Right ventricle myocardium superior (tissue), 1 donor: ENCODE measurements at regions not wholly inside any gene's neighbourhood (a gene's known extent, or its start where the extent isn't known, plus 50 kb on each side); places are given as distances from the start of the nearest gene placed in this dataset.
"Not testable (repeated sequence)": the region's sequence is repeated elsewhere in the genome, so short reads cannot be mapped to it uniquely, and the experiment has no call there.

Source experiments
- ATAC-seq: fragments of 200-7000 bp; cut with Tn5 transposase; one replicate; pipeline ENCODE4 v1.9.1; 2020; ENCODE audit warnings: mild to moderate bottlenecking; ENCODE audit not compliant: poor library complexity
- DNase-seq: peaks from one replicate; pipeline ENCODE4 v3.0.0-alpha.2; 2020
- intact Hi-C: fragments of 100-400 bp; cut with DNase I; formaldehyde crosslinking; loops from one replicate; pipeline ENCODE4 v1.11.2; 2022
- donor health status: DM: no; HTN: yes; CAD: no; lungs with severe emphysema.

DNA sequence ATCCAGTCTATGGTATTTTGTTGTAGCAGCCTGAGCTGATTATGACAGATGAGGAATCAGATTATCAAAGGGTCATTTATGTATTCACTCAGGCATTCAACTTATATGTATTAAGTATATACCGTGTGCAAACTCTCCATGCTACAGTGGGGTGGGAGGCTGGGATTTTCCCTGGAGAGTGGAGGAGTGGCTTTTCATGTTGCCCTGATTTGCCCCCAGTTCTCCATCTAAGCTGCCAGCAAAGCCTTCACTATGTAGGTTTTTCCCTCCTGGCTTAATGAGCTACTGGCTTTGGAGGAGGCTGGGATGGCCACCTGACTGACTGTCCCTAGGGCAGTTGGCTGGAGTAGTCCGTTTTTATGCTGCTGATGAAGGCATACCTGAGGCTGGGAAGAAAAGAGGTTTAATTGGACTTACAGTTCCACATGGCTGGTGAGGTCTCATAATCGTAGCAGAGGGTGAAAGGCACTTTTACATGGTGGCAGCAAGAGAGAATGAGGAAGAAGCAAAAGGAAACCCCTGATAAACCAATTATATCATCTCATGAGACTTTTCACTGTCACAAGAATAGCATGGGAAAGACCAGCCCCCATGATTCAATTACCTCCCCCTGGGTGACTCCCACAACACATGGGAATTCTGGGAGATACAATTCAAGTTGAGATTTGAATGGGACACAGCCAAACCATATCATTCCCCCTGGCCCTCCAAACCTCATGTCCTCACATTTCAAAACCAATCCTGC lies 253.9 kb downstream of the RPLP1 start:
- DNase-seq (no peak), ATAC-seq (no peak)
- intact Hi-C loops = no loop called here

DNA sequence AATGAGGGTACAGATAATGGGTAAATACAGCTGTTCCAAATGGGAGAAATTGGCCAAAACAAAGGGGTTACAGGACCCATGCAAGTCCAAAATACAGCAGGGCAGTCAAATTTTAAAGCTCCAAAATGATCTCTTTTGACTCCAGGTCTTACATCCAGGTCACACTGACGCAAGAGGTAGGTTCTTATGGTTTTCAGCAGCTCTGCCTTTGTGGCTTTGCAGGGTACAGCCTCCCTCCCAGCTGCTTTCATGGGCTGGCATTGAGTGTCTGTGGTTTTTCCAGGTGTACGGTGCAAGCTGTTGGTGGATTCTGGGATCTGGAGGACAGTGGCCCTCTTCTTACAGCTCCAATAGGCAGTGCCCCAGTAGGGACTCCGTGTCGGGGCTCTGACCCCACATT lies 254.6 kb downstream of the RPLP1 start:
- DNase-seq, ATAC-seq, intact Hi-C loops: not testable (repeated sequence)

- DNase-seq, ATAC-seq, intact Hi-C loops: not testable (repeated sequence)
Observed at GRCh38 chr15:69708436-69709122, 256.0 kb downstream of the RPLP1 start.

GRCh38 chr15:69712991-69713390 lies 260.4 kb downstream of the RPLP1 start:
- ATAC-seq (no peak), DNase-seq (no peak)
- intact Hi-C loops = no loop called here

DNA sequence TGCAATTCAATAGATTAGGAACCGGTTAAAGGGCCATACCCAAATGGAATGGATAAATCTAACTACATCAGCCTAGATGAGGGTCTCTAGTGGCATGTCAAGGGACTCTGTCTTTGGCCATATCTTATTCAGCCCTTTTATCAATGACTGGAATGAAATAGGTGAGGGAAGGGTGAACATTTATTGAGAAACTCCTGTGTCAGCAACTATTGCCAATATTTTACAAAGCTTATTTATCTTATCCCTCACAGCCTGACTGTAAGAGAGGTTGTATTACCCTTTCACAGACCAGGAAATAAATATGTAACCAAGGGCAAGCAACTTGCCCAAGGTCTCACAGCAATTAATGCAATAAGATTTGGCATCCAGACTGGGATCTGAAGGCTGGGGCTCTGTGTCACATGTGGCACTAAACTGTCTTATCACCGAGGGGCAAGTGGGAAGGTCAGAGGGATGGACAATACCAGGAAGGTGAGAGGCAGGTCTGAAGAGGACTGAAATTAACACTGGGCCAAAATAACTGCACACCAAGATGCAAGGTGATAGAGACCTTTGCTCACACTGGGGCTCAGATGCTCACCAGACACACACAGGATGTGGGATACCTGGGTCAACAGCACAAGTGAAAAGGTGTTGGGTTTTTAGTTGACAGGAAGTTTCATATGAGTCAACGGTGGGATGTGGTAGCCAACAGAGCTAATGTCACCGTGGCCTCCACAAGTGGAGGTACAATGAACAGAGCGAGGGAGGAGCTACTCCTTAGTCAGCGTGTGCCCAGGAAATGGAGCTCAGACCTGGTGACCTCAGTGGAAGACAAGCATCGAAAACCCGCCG lies 261.3 kb downstream of the RPLP1 start:
- ATAC-seq (no peak), DNase-seq (no peak)
- intact Hi-C loops = no loop called here

DNA sequence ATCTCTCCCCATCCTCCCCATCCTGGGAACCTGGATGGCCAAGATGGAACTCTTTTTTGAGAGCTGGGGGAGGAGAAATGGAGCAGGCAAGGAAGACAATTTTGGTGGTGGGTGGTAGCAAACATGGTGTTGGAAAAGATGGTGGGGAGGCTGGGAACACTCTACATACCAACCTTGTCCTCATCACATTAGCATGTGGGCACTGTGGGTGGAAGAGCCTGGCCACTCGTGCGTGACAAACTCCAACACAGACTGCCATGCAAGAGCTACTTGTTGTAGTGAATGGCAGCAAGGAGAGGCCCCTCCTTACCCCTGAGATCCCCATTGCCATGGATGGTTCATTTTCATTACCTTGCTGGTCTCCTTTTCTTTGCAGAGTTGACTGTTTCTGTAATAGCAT lies 262.6 kb downstream of the RPLP1 start:
- no peak for ATAC-seq
- intact Hi-C loops = no loop called here
- DNase-seq = no peak

DNA sequence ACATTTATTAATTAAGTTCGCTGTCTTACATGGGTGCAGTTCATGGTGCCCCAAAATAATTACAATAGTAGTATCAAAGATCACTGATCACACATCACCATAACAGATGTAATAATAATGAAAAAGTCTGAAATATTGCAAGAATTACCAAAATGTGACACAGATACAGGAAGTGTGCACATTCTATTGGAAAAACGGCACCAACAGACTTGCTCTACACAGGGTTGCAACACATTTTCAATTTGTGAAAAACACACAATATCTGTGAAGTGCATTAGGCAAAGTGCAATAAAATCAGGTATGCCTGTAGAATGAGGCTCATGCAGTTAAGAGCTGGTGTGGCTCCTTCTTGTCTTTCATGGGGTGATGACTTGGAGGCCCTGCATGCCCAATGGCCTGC lies 265.8 kb downstream of the RPLP1 start:
- no peak for DNase-seq

GRCh38 chr15:69718916-69719315 lies 266.3 kb downstream of the RPLP1 start:
- intact Hi-C loops = no loop called here
- peak; percentile 57 for ATAC-seq
- no peak for DNase-seq

More for the DNA sequence above, 265.8 kb downstream of the RPLP1 start:
- ATAC-seq = no peak
- intact Hi-C loops = no loop called here

- intact Hi-C loops = no loop called here
- ATAC-seq = no peak
- DNase-seq = no peak
Observed at GRCh38 chr15:69719527-69720240, 267.1 kb downstream of the RPLP1 start.

DNA sequence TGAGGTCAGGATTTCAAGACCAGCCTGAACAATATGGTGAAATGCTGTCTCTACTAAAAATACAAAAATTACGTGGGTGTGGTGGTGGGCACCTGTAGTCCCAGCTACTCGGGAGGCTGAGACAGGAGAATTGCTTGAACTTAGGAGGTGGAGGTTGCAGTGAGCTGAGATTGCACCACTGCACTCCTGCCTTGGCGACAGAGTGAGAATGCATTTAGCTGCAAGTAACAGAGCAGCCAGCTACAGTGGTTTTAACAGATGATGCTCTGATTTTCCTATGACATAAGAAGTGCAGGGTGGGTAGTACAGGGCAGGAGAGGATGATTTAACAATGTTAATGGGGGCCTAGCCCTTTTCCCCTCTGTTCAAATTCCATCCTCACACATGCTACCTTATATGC lies 267.9 kb downstream of the RPLP1 start:
- intact Hi-C loops = no loop called here
- ATAC-seq (no peak), DNase-seq (no peak)

GRCh38 chr15:69722924-69723323 lies 270.3 kb downstream of the RPLP1 start:
- intact Hi-C loops = no loop called here
- no peak for ATAC-seq
- DNase-seq = no peak

GRCh38 chr15:69723404-69724096 lies 270.9 kb downstream of the RPLP1 start:
- intact Hi-C loops = no loop called here
- DNase-seq = peak; percentile 70
- no peak for ATAC-seq

GRCh38 chr15:69724333-69724732 lies 271.7 kb downstream of the RPLP1 start:
- intact Hi-C loops = no loop called here
- DNase-seq (no peak), ATAC-seq (no peak)

GRCh38 chr15:69725275-69725674 lies 272.7 kb downstream of the RPLP1 start:
- no peak for ATAC-seq
- DNase-seq = no peak
- intact Hi-C loops = loop anchor here (5.0 kb wide), 2 partner anchors 742 to 762 kb away; no protein-coding TSS in a partner anchor

GRCh38 chr15:69725957-69726356 lies 273.3 kb downstream of the RPLP1 start:
- intact Hi-C loops = loop anchor here (5.0 kb wide), 2 partner anchors 741 to 761 kb away; no protein-coding TSS in a partner anchor
- DNase-seq = peak; percentile 47
- peak; percentile 60 for ATAC-seq

GRCh38 chr15:69727121-69727924 lies 274.7 kb downstream of the RPLP1 start:
- no peak for ATAC-seq
- intact Hi-C loops = loop anchor here (5.0 kb wide), 2 partner anchors 740 to 760 kb away; no protein-coding TSS in a partner anchor
- DNase-seq = no peak

DNA sequence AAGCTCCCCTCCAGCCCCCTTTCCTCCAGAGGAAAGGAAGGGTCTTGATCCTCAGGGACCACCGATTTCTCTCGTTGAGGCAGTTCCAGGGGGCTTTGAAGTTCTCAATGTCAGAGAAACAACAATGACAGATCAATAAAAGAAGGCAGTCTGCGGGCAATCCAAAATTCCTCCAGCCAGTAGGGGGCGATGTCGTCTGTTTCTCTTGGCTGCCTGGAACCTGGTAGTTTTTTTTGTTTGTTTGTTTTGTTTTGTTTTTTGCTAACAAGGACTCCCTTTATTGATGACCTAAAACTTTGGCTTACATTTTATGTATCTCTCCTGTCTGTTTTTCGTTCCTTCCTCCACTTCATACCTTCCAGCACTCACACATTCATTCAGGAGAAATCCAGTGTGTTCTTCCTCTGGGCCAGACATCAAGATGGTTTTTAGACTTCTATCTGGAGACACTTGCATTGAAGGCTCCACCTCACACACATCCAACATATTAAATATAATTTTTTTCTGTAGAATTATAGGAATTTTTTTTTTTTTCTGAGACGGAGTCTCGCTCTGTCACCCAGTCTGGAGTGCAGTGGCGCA lies 276.6 kb downstream of the RPLP1 start:
- peak; percentile 58 for DNase-seq
- no peak for ATAC-seq
- intact Hi-C loops = loop anchor here (5.0 kb wide), 2 partner anchors 738 to 758 kb away; no protein-coding TSS in a partner anchor
